Prostate gland (tissue), 2 donors: ENCODE measurements at regions not wholly inside any gene's neighbourhood (a gene's known extent, or its start where the extent isn't known, plus 50 kb on each side); places are given as distances from the start of the nearest gene placed in this dataset.

Experiments used
- POLR2A ChIP-seq: fragments of 450-650 bp; IDR thresholded peaks from one replicate; pipeline ENCODE4 v1.6.1; 2016; ENCODE audit warnings: antibody characterized with exemption, mild to moderate bottlenecking
- POLR2AphosphoS5 ChIP-seq: sonication (generic); formaldehyde crosslinking; IDR thresholded peaks from one replicate; pipeline ENCODE4 v1.6.1; 2017; ENCODE audit warnings: antibody characterized with exemption
- TF ChIP-seq, protein P1 (sequence below), 4 experiments: fragments of 200-600 bp in 2 of 4; fragments of 450-650 bp in 2 of 4; sonication (generic) in 2 of 4; IDR thresholded peaks; 1 replicate in 3 of 4; 2 replicates in 1 of 4; pipeline ENCODE4 v1.5.1; 2016 to 2019; ENCODE audit warnings: antibody characterized with exemption in 4 of 4, mild to moderate bottlenecking in 2 of 4, moderate library complexity in 2 of 4

DNA sequence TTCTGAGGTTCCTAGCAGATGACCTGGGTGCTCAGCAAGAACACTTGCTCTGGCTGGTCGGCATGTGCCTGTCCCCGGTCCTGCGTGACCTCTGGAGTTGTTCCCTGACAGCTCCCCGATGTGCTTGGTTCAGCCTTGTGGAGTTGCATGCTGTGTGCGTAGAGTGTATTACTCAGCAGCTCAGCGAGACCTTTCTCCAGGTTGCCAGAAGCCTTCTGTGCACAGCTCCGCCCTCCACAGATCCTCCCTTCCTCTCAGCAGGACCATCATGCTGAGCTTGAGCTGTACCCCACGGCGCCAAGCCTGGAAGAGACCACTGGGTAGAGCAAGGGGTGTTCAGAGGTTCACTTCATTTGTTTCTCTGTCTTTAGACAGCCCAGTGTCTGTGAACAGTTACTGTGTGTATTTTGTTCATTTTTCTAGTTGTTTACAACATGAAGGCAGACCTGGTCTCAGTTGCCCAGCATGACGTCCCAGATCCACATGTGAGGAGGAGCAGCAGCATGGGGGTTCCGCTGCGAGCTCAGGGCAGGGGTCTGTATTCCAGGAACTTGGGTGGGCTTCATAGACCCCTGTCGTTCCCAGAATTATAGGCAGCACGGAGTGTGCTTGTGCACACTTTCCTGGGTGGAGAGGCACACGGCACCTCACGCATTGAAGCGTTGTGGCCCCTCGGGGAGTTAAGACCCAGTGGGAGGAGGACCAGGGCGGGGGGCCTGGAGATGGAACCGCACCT, 148.6 kb downstream of the IGLL1 start:
- TF ChIP-seq, protein P1, sequence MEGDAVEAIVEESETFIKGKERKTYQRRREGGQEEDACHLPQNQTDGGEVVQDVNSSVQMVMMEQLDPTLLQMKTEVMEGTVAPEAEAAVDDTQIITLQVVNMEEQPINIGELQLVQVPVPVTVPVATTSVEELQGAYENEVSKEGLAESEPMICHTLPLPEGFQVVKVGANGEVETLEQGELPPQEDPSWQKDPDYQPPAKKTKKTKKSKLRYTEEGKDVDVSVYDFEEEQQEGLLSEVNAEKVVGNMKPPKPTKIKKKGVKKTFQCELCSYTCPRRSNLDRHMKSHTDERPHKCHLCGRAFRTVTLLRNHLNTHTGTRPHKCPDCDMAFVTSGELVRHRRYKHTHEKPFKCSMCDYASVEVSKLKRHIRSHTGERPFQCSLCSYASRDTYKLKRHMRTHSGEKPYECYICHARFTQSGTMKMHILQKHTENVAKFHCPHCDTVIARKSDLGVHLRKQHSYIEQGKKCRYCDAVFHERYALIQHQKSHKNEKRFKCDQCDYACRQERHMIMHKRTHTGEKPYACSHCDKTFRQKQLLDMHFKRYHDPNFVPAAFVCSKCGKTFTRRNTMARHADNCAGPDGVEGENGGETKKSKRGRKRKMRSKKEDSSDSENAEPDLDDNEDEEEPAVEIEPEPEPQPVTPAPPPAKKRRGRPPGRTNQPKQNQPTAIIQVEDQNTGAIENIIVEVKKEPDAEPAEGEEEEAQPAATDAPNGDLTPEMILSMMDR (IDR thresholded peaks at IDR 0.05): no peak
- TF ChIP-seq POLR2A (no peak), POLR2AphosphoS5 (no peak)
